CD4-positive, alpha-beta memory T cell (primary cell): ENCODE measurements at regions not wholly inside any gene's neighbourhood (a gene's known extent, or its start where the extent isn't known, plus 50 kb on each side); places are given as distances from the start of the nearest gene placed in this dataset.
"Not testable (repeated sequence)": the region's sequence is repeated elsewhere in the genome, so short reads cannot be mapped to it uniquely, and the experiment has no call there.

Experiments used
- CTCF ChIA-PET: fragments of 350-600 bp; sonication (Branson Sonifier 250); formaldehyde crosslinking; loops from one replicate; lab custom pipeline; 2021; ENCODE audit warnings: inconsistent platforms; ENCODE audit not compliant: partially characterized antibody; lab: Charles Lee
- POLR2A ChIA-PET: fragments of 350-600 bp; sonication (Branson Sonifier 250); formaldehyde crosslinking; loops from one replicate; lab custom pipeline; 2021; ENCODE audit not compliant: partially characterized antibody; lab: Charles Lee
- DNase-seq, 5 donors: peaks; one replicate each; pipeline versions ENCODE4 v3.0.0 to v3.0.0-alpha.2; 2020 to 2022; ENCODE audit warnings: mixed read lengths in 1 of 5
- H3K27ac ChIP-seq: one replicate; pipeline ENCODE4 v1.7.0; 2013; ENCODE audit warnings: low read depth, low read length
- H3K27me3 ChIP-seq: 2 replicates; pipeline ENCODE4 v1.7.0; 2013; ENCODE audit warnings: mild to moderate bottlenecking, low read length, moderate library complexity; ENCODE audit not compliant: insufficient read depth
- H3K36me3 ChIP-seq: 2 replicates; pipeline ENCODE4 v1.7.0; 2013; ENCODE audit warnings: mild to moderate bottlenecking, low read length, moderate library complexity; ENCODE audit not compliant: insufficient read depth
- H3K4me1 ChIP-seq: 2 replicates; pipeline ENCODE4 v1.7.0; 2013; ENCODE audit warnings: mild to moderate bottlenecking, low read length, moderate library complexity; ENCODE audit not compliant: insufficient read depth
- H3K4me3 ChIP-seq, 2 donors: one replicate each; pipeline ENCODE4 v1.7.0; 2013; ENCODE audit warnings: low read length in 2 of 2, mild to moderate bottlenecking in 1 of 2
- H3K9me3 ChIP-seq, 2 donors: one replicate each; pipeline ENCODE4 v1.7.0; 2013; ENCODE audit warnings: low read length in 2 of 2, control low read depth in 1 of 2; ENCODE audit not compliant: control insufficient read depth in 1 of 2
- H3K27ac Mint-ChIP-seq, 7 donors: one replicate each; pipeline ENCODE4 v1.8.0; 2020 to 2021; ENCODE audit warnings: mixed read lengths in 7 of 7, mild to moderate bottlenecking in 6 of 7, inconsistent platforms in 3 of 7, moderate library complexity in 3 of 7
- H3K27me3 Mint-ChIP-seq, 2 donors: one replicate each; pipeline ENCODE4 v1.8.0; 2020 to 2021; ENCODE audit warnings: mixed read lengths in 2 of 2
- H3K36me3 Mint-ChIP-seq, 2 donors: one replicate each; pipeline ENCODE4 v1.8.0; 2020 to 2021; ENCODE audit warnings: mixed read lengths in 2 of 2, inconsistent platforms in 1 of 2, mild to moderate bottlenecking in 1 of 2
- H3K4me1 Mint-ChIP-seq, 4 donors: one replicate each; pipeline ENCODE4 v1.8.0; 2020 to 2021; ENCODE audit warnings: mixed read lengths in 4 of 4, mild to moderate bottlenecking in 1 of 4
- H3K4me3 Mint-ChIP-seq, 8 donors: one replicate each; pipeline ENCODE4 v1.8.0; 2020 to 2021; ENCODE audit warnings: mixed read lengths in 8 of 8, mild to moderate bottlenecking in 7 of 8, moderate library complexity in 6 of 8, inconsistent platforms in 3 of 8
- H3K9me3 Mint-ChIP-seq, 8 donors: one replicate each; pipeline ENCODE4 v1.8.0; 2020 to 2021; ENCODE audit warnings: mixed read lengths in 8 of 8, mild to moderate bottlenecking in 5 of 8, inconsistent platforms in 3 of 8, moderate library complexity in 1 of 8
- intact Hi-C: fragments of 100-400 bp; cut with micrococcal nuclease; formaldehyde crosslinking; loops from one replicate; pipeline ENCODE4 v1.15.1; 2023

GRCh38 chr2:95676573-95676972 lies 84.8 kb downstream of the TRIM43 start:
- DNase-seq, H3K27ac Mint-ChIP-seq, H3K36me3 ChIP-seq, H3K9me3 ChIP-seq, POLR2A ChIA-PET, CTCF ChIA-PET, intact Hi-C loops, H3K4me1 Mint-ChIP-seq, H3K27ac ChIP-seq, H3K9me3 Mint-ChIP-seq, H3K27me3 ChIP-seq, H3K36me3 Mint-ChIP-seq, H3K4me3 ChIP-seq, H3K4me1 ChIP-seq, H3K4me3 Mint-ChIP-seq: not testable (repeated sequence)
- H3K27me3 Mint-ChIP-seq, result peaks cover 5 to 19% of the 10 kb centered on the region in 2 donors

- DNase-seq, result no peak
- intact Hi-C loops, result no loop called here
- Histone ChIP-seq H3K4me1 (no peaks in the 10 kb centered on the region), H3K27me3 (no peaks in the 10 kb centered on the region), H3K27ac (no peak overlapping the region), H3K4me3 (no peak overlapping the region), H3K36me3 (no peaks in the 10 kb centered on the region), H3K9me3 (no peaks in the 10 kb centered on the region)
- Mint-ChIP-seq H3K27ac (no peak overlapping the region), H3K27me3 (peaks cover 8 to 20% of the 10 kb centered on the region in 2 donors), H3K36me3 (no peaks in the 10 kb centered on the region), H3K4me1 (peaks cover 0 to 4% (median 1%) of the 10 kb centered on the region in 4 donors), H3K9me3 (peaks cover 0 to 3% (median 0%) of the 10 kb centered on the region in 8 donors), H3K4me3 (no peak overlapping the region)
- ChIA-PET CTCF (no interaction called here), POLR2A (no interaction called here)
Observed at GRCh38 chr2:95677346-95677745, 85.5 kb downstream of the TRIM43 start.

- H3K27me3 ChIP-seq, H3K36me3 ChIP-seq, intact Hi-C loops, H3K9me3 ChIP-seq, H3K4me1 Mint-ChIP-seq, H3K4me3 ChIP-seq, POLR2A ChIA-PET, H3K4me3 Mint-ChIP-seq, H3K27ac ChIP-seq, H3K36me3 Mint-ChIP-seq, DNase-seq, H3K9me3 Mint-ChIP-seq, H3K27ac Mint-ChIP-seq, H3K4me1 ChIP-seq, CTCF ChIA-PET: not testable (repeated sequence)
- peaks cover 9 to 21% of the 10 kb centered on the region in 2 donors for H3K27me3 Mint-ChIP-seq
Observed at GRCh38 chr2:95677833-95678232, 86.0 kb downstream of the TRIM43 start.

GRCh38 chr2:95681158-95681557 lies 89.4 kb downstream of the TRIM43 start:
- Mint-ChIP-seq H3K4me1 (peaks cover 0 to 17% (median 6%) of the 10 kb centered on the region in 4 donors), H3K27me3 (peaks cover 14 to 25% of the 10 kb centered on the region in 2 donors)
- H3K9me3 ChIP-seq, H3K4me3 Mint-ChIP-seq, H3K9me3 Mint-ChIP-seq, H3K27ac Mint-ChIP-seq, H3K27ac ChIP-seq, H3K36me3 ChIP-seq, DNase-seq, POLR2A ChIA-PET, H3K4me3 ChIP-seq, H3K36me3 Mint-ChIP-seq, CTCF ChIA-PET, intact Hi-C loops, H3K27me3 ChIP-seq, H3K4me1 ChIP-seq: not testable (repeated sequence)

- H3K9me3 ChIP-seq, POLR2A ChIA-PET, H3K4me1 ChIP-seq, H3K4me3 Mint-ChIP-seq, H3K36me3 ChIP-seq, H3K36me3 Mint-ChIP-seq, H3K4me3 ChIP-seq, H3K9me3 Mint-ChIP-seq, DNase-seq, H3K27me3 ChIP-seq, intact Hi-C loops, H3K27ac ChIP-seq, H3K27ac Mint-ChIP-seq, CTCF ChIA-PET: not testable (repeated sequence)
- H3K27me3 Mint-ChIP-seq, result peaks cover 14 to 25% of the 10 kb centered on the region in 2 donors
- peaks cover 0 to 17% (median 6%) of the 10 kb centered on the region in 4 donors for H3K4me1 Mint-ChIP-seq
Observed at GRCh38 chr2:95681589-95682081, 89.8 kb downstream of the TRIM43 start.

GRCh38 chr2:95682889-95683517 lies 91.2 kb downstream of the TRIM43 start:
- POLR2A ChIA-PET, result not testable (repeated sequence)
- H3K4me1 Mint-ChIP-seq, result peaks cover 0 to 17% (median 6%) of the 10 kb centered on the region in 4 donors

GRCh38 chr2:95685513-95685912 lies 93.7 kb downstream of the TRIM43 start:
- intact Hi-C loops, result no loop called here
- no peak for DNase-seq
- peaks cover 0 to 17% (median 6%) of the 10 kb centered on the region in 4 donors for H3K4me1 Mint-ChIP-seq
- H3K9me3 Mint-ChIP-seq, result peaks cover 0 to 3% (median 0%) of the 10 kb centered on the region in 8 donors
- H3K9me3 ChIP-seq, result no peaks in the 10 kb centered on the region
- POLR2A ChIA-PET, result no interaction called here
- no peaks in the 10 kb centered on the region for H3K4me1 ChIP-seq
- H3K27me3 ChIP-seq, result peaks cover 4% of the 10 kb centered on the region
- no peak overlapping the region for H3K4me3 ChIP-seq
- H3K36me3 Mint-ChIP-seq, result no peaks in the 10 kb centered on the region
- no peak overlapping the region for H3K27ac ChIP-seq
- H3K27ac Mint-ChIP-seq, result no peak overlapping the region
- no peak overlapping the region for H3K4me3 Mint-ChIP-seq
- no peaks in the 10 kb centered on the region for H3K36me3 ChIP-seq
- peaks cover 13 to 15% of the 10 kb centered on the region in 2 donors for H3K27me3 Mint-ChIP-seq
- CTCF ChIA-PET, result no interaction called here

More at GRCh38 chr2:95682889-95683517, 91.2 kb downstream of the TRIM43 start:
- H3K36me3 ChIP-seq, H3K27ac Mint-ChIP-seq, H3K36me3 Mint-ChIP-seq, DNase-seq, H3K4me1 ChIP-seq, H3K9me3 ChIP-seq, intact Hi-C loops, H3K27ac ChIP-seq, H3K9me3 Mint-ChIP-seq, CTCF ChIA-PET, H3K27me3 ChIP-seq, H3K4me3 ChIP-seq: not testable (repeated sequence)
- H3K4me3 Mint-ChIP-seq, result peak overlapping the region in 5 of 8 donors; percentile 52 to 80 (median 68)
- H3K27me3 Mint-ChIP-seq, result peaks cover 13 to 25% of the 10 kb centered on the region in 2 donors
